K562 (cell line): ENCODE measurements at regions not wholly inside any gene's neighbourhood (a gene's known extent, or its start where the extent isn't known, plus 50 kb on each side); places are given as distances from the start of the nearest gene placed in this dataset.

Source experiments
- ATAC-seq: fragments of 200-7000 bp; cut with Tn5 transposase; 3 replicates; pipeline ENCODE4 v1.9.1; 2020; ENCODE audit warnings: moderate library complexity
- BruUV-seq: library from RNA; stranded (reverse); fragments of 400-500 nt; replicated peaks from 2 replicates; lab custom pipeline; 2021; lab: Mats Ljungman, UMichigan
- CTCF ChIA-PET: fragments of 300-600 bp; formaldehyde crosslinking; extraction: SDS; loops from one replicate; lab custom pipeline; 2021; ENCODE audit warnings: low intra/inter-chr PET ratio; lab: Yijun Ruan, JAX
- POLR2A ChIA-PET: fragments of 300-600, 350-650 bp; sonication (Branson Sonifier 250); formaldehyde crosslinking; extraction: SDS; loops from one replicate; lab custom pipeline; 2021; ENCODE audit warnings: antibody characterized with exemption, inconsistent platforms; lab: Yijun Ruan, JAX
- DNase-seq, 4 experiments: peaks; one replicate each; pipeline versions ENCODE4 v3.0.0 to v3.0.0-alpha.2; 2011 to 2018; ENCODE audit warnings: low spot score in 3 of 4, mixed read lengths in 3 of 4; ENCODE audit errors: extremely low read depth in 1 of 4
- FAIRE-seq: peaks from 2 replicates; lab custom pipeline; 2011; peaks lifted over from hg19 to GRCh38; lab: Jason Lieb, UNC
- H2AFZ ChIP-seq: 2 replicates; pipeline ENCODE4 v1.6.0; 2011; ENCODE audit warnings: low read depth, low read length, control low read depth, inconsistent platforms
- H3K27ac ChIP-seq: fragments of 200-600 bp; 3 replicates; pipeline ENCODE4 v1.8.0; 2011; ENCODE audit warnings: low read depth, mild to moderate bottlenecking, control low read depth, inconsistent platforms, low read length, moderate library complexity, mixed read lengths; ENCODE audit errors: extremely low read depth
- H3K27me3 ChIP-seq, 2 experiments: fragments of 300-600 bp in 1 of 2; 2 replicates in 1 of 2; 3 replicates in 1 of 2; pipeline versions ENCODE4 v1.6.0 to v1.8.0; 2011; ENCODE audit warnings: inconsistent platforms in 2 of 2, low read length in 2 of 2, mild to moderate bottlenecking in 1 of 2, mixed read lengths in 1 of 2, moderate library complexity in 1 of 2; ENCODE audit not compliant: control insufficient read depth in 2 of 2, insufficient read depth in 2 of 2
- H3K36me3 ChIP-seq: fragments of 300-600 bp; 3 replicates; pipeline ENCODE4 v1.8.0; 2011; ENCODE audit warnings: mild to moderate bottlenecking, low read length, inconsistent platforms; ENCODE audit not compliant: control insufficient read depth, insufficient read depth
- H3K4me1 ChIP-seq, 2 experiments: fragments of 200-600 bp in 1 of 2; replicated peaks in 1 of 2; 2 replicates in 1 of 2; 3 replicates in 1 of 2; pipeline versions ENCODE4 v1.5.1 to v1.8.0; 2011; ENCODE audit warnings: inconsistent platforms in 2 of 2, low read length in 2 of 2, mild to moderate bottlenecking in 1 of 2, mixed read lengths in 1 of 2, moderate library complexity in 1 of 2; ENCODE audit not compliant: control insufficient read depth in 2 of 2, insufficient read depth in 2 of 2
- H3K4me2 ChIP-seq: 2 replicates; pipeline ENCODE4 v1.6.1; 2011; ENCODE audit warnings: low read length, control low read depth, inconsistent platforms, mixed read lengths; ENCODE audit not compliant: insufficient read depth
- H3K4me3 ChIP-seq: fragments of 200-600 bp; sonication (generic), shearing (Covaris generic); 2 replicates; pipeline ENCODE4 v1.5.1; 2016; ENCODE audit warnings: control low read depth, inconsistent platforms
- H3K79me2 ChIP-seq: fragments of 200-600 bp; 3 replicates; pipeline ENCODE4 v1.8.0; 2011; ENCODE audit warnings: low read length, inconsistent platforms; ENCODE audit not compliant: control insufficient read depth, insufficient read depth
- H3K9ac ChIP-seq, 2 experiments: 2 replicates each; pipeline versions ENCODE4 v1.6.0 to v1.6.1; 2011; ENCODE audit warnings: low read depth in 2 of 2, low read length in 2 of 2, control low read depth in 1 of 2, inconsistent platforms in 1 of 2, mild to moderate bottlenecking in 1 of 2, mixed read lengths in 1 of 2; ENCODE audit not compliant: insufficient read depth in 1 of 2
- H3K9me1 ChIP-seq: one replicate; pipeline ENCODE4 v1.6.0; 2011; ENCODE audit warnings: inconsistent platforms, mild to moderate bottlenecking, low read length, moderate library complexity; ENCODE audit not compliant: control insufficient read depth, insufficient read depth
- H3K9me3 ChIP-seq: replicated peaks from 2 replicates; pipeline ENCODE4 v1.5.1; 2011; ENCODE audit warnings: low read depth, low read length, inconsistent platforms; ENCODE audit not compliant: control insufficient read depth, insufficient read depth
- H4K20me1 ChIP-seq: replicated peaks from 2 replicates; pipeline ENCODE4 v1.6.1; 2011; ENCODE audit warnings: low read length, inconsistent platforms, mixed read lengths; ENCODE audit not compliant: control insufficient read depth, insufficient read depth
- ARID2 ChIP-seq: fragments of 450-650 bp; IDR thresholded peaks from 2 replicates; pipeline ENCODE4 v1.6.1; 2017; ENCODE audit warnings: antibody characterized with exemption, mild to moderate bottlenecking
- CCNT2 ChIP-seq: IDR thresholded peaks from 2 replicates; pipeline ENCODE4 v1.6.1; 2011; ENCODE audit warnings: borderline replicate concordance, low read depth, mild to moderate bottlenecking, moderate library complexity, mixed read lengths, low read length; ENCODE audit not compliant: insufficient read length; ENCODE audit errors: extremely low read depth
- DDX20 ChIP-seq: fragments of 450-650 bp; IDR thresholded peaks from 2 replicates; pipeline ENCODE4 v1.6.1; 2016; ENCODE audit warnings: missing genetic modification characterization, low read depth, mild to moderate bottlenecking, missing compliant biosample characterization, moderate library complexity
- DPF2 ChIP-seq: fragments of 450-650 bp; IDR thresholded peaks from 2 replicates; pipeline ENCODE4 v1.6.1; 2016
- NBN ChIP-seq: fragments of 450-650 bp; IDR thresholded peaks from 2 replicates; pipeline ENCODE4 v1.6.1; 2016; ENCODE audit warnings: low read depth, mild to moderate bottlenecking
- PTTG1 ChIP-seq: fragments of 450-650 bp; IDR thresholded peaks from 2 replicates; pipeline ENCODE4 v1.6.1; 2016; ENCODE audit warnings: low read depth, mild to moderate bottlenecking, missing genetic modification characterization, missing compliant biosample characterization
- SNIP1 ChIP-seq: fragments of 450-650 bp; IDR thresholded peaks from 2 replicates; pipeline ENCODE4 v1.7.1; 2017; ENCODE audit warnings: low read depth, mild to moderate bottlenecking
- TAF15 ChIP-seq: fragments of 200-400 bp; formaldehyde crosslinking; IDR thresholded peaks from 2 replicates; pipeline ENCODE4 v1.6.1; 2017; ENCODE audit warnings: mild to moderate bottlenecking, low read depth, low read length, moderate library complexity
- TBP ChIP-seq: optimal IDR thresholded peaks from 2 replicates; pipeline ENCODE3; 2011; ENCODE audit warnings: low read depth, low read length, improper control_type of control experiment
- ZNF23 ChIP-seq: fragments of 250-450 bp; sonication (Bioruptor Pico); IDR thresholded peaks from 2 replicates; pipeline ENCODE4 v1.4.0; 2020; ENCODE audit warnings: mild to moderate bottlenecking
- WGBS: fragments of 100-300 bp; shearing (Covaris generic); methylation state at CpG from one replicate; pipeline ENCODE4 v1.1.6; 2016; ENCODE audit warnings: low coverage, mixed read lengths; ENCODE audit not compliant: insufficient coverage; ENCODE audit errors: missing lambda C conversion rate; 5-methylcytosine and 5-hydroxymethylcytosine counted together
- in situ Hi-C: fragments of 300-500 bp; cut with MboI; formaldehyde crosslinking; loops from 4 replicates; pipeline ENCODE4 v1.15.0; 2018; ENCODE audit warnings: inconsistent platforms, mixed read lengths
- intact Hi-C: fragments of 100-400 bp; cut with micrococcal nuclease; formaldehyde crosslinking; loops from 2 replicates; pipeline ENCODE4 v1.14.2; 2022
- TF ChIP-seq, protein P1 (sequence below), 2 experiments: fragments of 150-350 bp in 1 of 2; IDR thresholded peaks; 2 replicates each; pipeline ENCODE4 v1.6.1; 2012 to 2016; ENCODE audit warnings: low read depth in 2 of 2, low read length in 2 of 2, mild to moderate bottlenecking in 1 of 2, moderate library complexity in 1 of 2
- TF ChIP-seq, protein P2 (sequence below): sonication (generic); formaldehyde crosslinking; IDR thresholded peaks from 2 replicates; pipeline ENCODE4 v1.8.0; 2022; ENCODE audit warnings: mild to moderate bottlenecking, missing genetic modification reagents

DNA sequence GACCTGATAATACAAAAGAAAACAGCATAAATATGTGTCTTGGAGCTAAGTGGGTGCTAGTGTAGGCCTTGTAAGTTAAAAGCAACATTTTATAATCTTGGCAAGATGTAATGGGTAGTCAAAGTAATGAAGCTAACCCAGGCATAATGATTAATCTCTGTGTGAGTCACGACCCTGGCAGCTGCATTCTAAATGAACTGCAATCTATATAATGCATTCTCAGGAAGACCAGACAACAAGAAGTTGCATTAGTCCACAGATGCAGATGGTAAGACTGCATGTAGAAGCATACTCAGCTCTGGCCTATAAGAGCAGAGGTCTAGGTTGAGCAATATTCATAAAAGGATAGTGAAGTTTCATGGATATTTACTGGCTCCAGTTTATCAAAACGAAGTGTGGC, 85.6 kb upstream of the ETAA1 start:
- H3K27ac ChIP-seq: no peak overlapping the region
- H3K79me2 ChIP-seq: no peaks in the 10 kb centered on the region
- H3K9me1 ChIP-seq: no peaks in the 10 kb centered on the region
- CTCF ChIA-PET: no interaction called here
- intact Hi-C loops (no loop called here), in situ Hi-C loops (no loop called here)
- WGBS: 4% methylated on average over 2 of the region's 2 CpGs
- H3K4me2 ChIP-seq: no peak overlapping the region
- no peak overlapping the region for H3K4me3 ChIP-seq
- no peak for DNase-seq
- H3K9ac ChIP-seq: no peak overlapping the region
- ATAC-seq: no peak
- no peaks in the 10 kb centered on the region for H3K27me3 ChIP-seq
- BruUV-seq: no TSS peak
- H3K9me3 ChIP-seq: no peaks in the 10 kb centered on the region
- no peaks in the 10 kb centered on the region for H3K36me3 ChIP-seq
- POLR2A ChIA-PET: interaction anchor here (0.7 kb wide), 1 partner anchor 13 kb away, joined by 3 read pairs; no protein-coding TSS in a partner anchor
- no peak for FAIRE-seq
- H3K4me1 ChIP-seq: no peaks in the 10 kb centered on the region
- no peak overlapping the region for H2AFZ ChIP-seq
- H4K20me1 ChIP-seq: no peaks in the 10 kb centered on the region
- TF ChIP-seq ZNF23 (CRISPR knock-in tag): no peak
- no peak for TF ChIP-seq TAF15
- no peak for TF ChIP-seq SNIP1
- no peak for TF ChIP-seq DPF2
- TF ChIP-seq DDX20 (tag): no peak
- no peak for TF ChIP-seq CCNT2
- TF ChIP-seq, protein P1, sequence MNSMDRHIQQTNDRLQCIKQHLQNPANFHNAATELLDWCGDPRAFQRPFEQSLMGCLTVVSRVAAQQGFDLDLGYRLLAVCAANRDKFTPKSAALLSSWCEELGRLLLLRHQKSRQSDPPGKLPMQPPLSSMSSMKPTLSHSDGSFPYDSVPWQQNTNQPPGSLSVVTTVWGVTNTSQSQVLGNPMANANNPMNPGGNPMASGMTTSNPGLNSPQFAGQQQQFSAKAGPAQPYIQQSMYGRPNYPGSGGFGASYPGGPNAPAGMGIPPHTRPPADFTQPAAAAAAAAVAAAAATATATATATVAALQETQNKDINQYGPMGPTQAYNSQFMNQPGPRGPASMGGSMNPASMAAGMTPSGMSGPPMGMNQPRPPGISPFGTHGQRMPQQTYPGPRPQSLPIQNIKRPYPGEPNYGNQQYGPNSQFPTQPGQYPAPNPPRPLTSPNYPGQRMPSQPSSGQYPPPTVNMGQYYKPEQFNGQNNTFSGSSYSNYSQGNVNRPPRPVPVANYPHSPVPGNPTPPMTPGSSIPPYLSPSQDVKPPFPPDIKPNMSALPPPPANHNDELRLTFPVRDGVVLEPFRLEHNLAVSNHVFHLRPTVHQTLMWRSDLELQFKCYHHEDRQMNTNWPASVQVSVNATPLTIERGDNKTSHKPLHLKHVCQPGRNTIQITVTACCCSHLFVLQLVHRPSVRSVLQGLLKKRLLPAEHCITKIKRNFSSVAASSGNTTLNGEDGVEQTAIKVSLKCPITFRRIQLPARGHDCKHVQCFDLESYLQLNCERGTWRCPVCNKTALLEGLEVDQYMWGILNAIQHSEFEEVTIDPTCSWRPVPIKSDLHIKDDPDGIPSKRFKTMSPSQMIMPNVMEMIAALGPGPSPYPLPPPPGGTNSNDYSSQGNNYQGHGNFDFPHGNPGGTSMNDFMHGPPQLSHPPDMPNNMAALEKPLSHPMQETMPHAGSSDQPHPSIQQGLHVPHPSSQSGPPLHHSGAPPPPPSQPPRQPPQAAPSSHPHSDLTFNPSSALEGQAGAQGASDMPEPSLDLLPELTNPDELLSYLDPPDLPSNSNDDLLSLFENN (IDR thresholded peaks at IDR 0.05; ENCODE audit: low read depth in 2 of 2, low read length in 2 of 2): no peak
- no peak for TF ChIP-seq PTTG1 (tag)
- TF ChIP-seq NBN: no peak
- TF ChIP-seq, protein P2, sequence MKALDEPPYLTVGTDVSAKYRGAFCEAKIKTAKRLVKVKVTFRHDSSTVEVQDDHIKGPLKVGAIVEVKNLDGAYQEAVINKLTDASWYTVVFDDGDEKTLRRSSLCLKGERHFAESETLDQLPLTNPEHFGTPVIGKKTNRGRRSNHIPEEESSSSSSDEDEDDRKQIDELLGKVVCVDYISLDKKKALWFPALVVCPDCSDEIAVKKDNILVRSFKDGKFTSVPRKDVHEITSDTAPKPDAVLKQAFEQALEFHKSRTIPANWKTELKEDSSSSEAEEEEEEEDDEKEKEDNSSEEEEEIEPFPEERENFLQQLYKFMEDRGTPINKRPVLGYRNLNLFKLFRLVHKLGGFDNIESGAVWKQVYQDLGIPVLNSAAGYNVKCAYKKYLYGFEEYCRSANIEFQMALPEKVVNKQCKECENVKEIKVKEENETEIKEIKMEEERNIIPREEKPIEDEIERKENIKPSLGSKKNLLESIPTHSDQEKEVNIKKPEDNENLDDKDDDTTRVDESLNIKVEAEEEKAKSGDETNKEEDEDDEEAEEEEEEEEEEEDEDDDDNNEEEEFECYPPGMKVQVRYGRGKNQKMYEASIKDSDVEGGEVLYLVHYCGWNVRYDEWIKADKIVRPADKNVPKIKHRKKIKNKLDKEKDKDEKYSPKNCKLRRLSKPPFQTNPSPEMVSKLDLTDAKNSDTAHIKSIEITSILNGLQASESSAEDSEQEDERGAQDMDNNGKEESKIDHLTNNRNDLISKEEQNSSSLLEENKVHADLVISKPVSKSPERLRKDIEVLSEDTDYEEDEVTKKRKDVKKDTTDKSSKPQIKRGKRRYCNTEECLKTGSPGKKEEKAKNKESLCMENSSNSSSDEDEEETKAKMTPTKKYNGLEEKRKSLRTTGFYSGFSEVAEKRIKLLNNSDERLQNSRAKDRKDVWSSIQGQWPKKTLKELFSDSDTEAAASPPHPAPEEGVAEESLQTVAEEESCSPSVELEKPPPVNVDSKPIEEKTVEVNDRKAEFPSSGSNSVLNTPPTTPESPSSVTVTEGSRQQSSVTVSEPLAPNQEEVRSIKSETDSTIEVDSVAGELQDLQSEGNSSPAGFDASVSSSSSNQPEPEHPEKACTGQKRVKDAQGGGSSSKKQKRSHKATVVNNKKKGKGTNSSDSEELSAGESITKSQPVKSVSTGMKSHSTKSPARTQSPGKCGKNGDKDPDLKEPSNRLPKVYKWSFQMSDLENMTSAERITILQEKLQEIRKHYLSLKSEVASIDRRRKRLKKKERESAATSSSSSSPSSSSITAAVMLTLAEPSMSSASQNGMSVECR (CRISPR knock-in tag): no peak
- TF ChIP-seq ARID2: no peak
- no peak for TF ChIP-seq TBP
